ENCODE measurements at regions not wholly inside any gene's neighbourhood (a gene's known extent, or its start where the extent isn't known, plus 50 kb on each side); places are given as distances from the start of the nearest gene placed in this dataset.
"Not testable (repeated sequence)": the region's sequence is repeated elsewhere in the genome, so short reads cannot be mapped to it uniquely, and the experiment has no call there.

DNA sequence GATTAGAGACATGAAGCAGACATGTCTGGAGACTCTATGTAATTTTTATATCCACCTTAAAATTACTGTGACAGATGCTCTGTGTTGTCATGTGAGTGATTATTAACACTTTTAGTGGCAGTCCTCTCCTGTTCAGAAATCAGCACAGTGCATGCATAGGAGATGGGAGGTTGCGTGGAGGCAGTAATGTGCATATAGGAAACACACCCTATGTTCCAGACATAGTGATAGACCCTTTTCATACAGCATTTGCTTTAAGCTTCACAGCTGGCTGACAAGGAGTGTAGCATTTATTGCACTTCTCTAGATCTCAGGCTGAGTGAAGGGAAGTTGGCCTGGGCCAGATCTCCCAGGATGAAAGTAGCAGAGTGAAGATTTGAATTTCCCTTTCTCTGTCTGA, 102.3 kb upstream of the SYN3 start:
- Mint-ChIP-seq H3K4me3 (no peak overlapping the region), H3K27ac (no peak overlapping the region), H3K4me1 (ENCODE audit: unreplicated experiment) (no peaks in the 10 kb centered on the region), H3K36me3 (no peaks in the 10 kb centered on the region), H3K27me3 (peaks cover 5% of the 10 kb centered on the region), H3K9me3 (peaks cover 5% of the 10 kb centered on the region)
- TF ChIP-seq CTCF (conservative IDR thresholded peaks at IDR 0.05), result no peak
- DNase-seq (ENCODE audit: extremely low spot score, unreplicated experiment), result no peak

GRCh38 chr22:33154967-33155366, 96.8 kb upstream of the SYN3 start:
- not testable (repeated sequence) for H3K4me3 Mint-ChIP-seq; H3K27ac Mint-ChIP-seq; DNase-seq (ENCODE audit: extremely low spot score, unreplicated experiment); H3K9me3 Mint-ChIP-seq; H3K4me1 Mint-ChIP-seq (ENCODE audit: unreplicated experiment); H3K36me3 Mint-ChIP-seq; H3K27me3 Mint-ChIP-seq

DNA sequence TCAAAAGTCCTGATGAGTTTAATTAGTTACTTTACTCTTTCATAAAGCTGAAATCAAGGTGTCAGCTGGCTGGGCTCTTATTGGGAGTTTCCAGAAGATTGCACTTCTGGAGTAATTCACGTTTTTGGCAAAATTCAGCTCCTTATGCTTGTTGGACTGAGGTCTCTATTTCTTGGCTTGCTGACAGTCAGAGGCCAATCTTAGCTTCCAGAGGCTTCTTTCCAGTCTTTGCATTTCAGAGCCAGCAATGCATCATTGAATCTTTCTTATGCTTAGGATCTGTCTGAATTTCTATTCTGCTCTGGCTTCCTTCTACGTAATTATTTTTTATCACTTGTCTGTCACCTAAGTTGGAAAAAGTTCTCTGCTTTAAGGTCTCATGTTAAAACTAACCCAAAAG, 91.4 kb upstream of the SYN3 start:
- no peak for TF ChIP-seq CTCF (conservative IDR thresholded peaks at IDR 0.05)
- no peak for DNase-seq (ENCODE audit: extremely low spot score, unreplicated experiment)
- no peak overlapping the region for H3K27ac Mint-ChIP-seq

GRCh38 chr22:33144721-33145120, 86.5 kb upstream of the SYN3 start:
- no peak for DNase-seq (ENCODE audit: extremely low spot score, unreplicated experiment)
- Mint-ChIP-seq H3K27ac (no peak overlapping the region), H3K27me3 (peaks cover 7% of the 10 kb centered on the region), H3K4me3 (no peak overlapping the region), H3K9me3 (no peaks in the 10 kb centered on the region), H3K4me1 (ENCODE audit: unreplicated experiment) (no peaks in the 10 kb centered on the region), H3K36me3 (no peaks in the 10 kb centered on the region)
- TF ChIP-seq CTCF (conservative IDR thresholded peaks at IDR 0.05), result no peak

More for the DNA sequence above, 91.4 kb upstream of the SYN3 start:
- Mint-ChIP-seq H3K4me1 (ENCODE audit: unreplicated experiment) (no peaks in the 10 kb centered on the region), H3K4me3 (no peak overlapping the region), H3K36me3 (no peaks in the 10 kb centered on the region), H3K27me3 (peaks cover 3% of the 10 kb centered on the region), H3K9me3 (no peaks in the 10 kb centered on the region)

- no peak for DNase-seq (ENCODE audit: extremely low spot score, unreplicated experiment)
These were observed 84.3 kb upstream of the SYN3 start for GRCh38 chr22:33142282-33143055.

More at GRCh38 chr22:33142282-33143055, 84.3 kb upstream of the SYN3 start:
- Mint-ChIP-seq H3K36me3 (no peaks in the 10 kb centered on the region), H3K4me3 (no peak overlapping the region), H3K9me3 (no peaks in the 10 kb centered on the region), H3K27ac (no peak overlapping the region), H3K27me3 (peaks cover 12% of the 10 kb centered on the region), H3K4me1 (ENCODE audit: unreplicated experiment) (no peaks in the 10 kb centered on the region)
- TF ChIP-seq CTCF (conservative IDR thresholded peaks at IDR 0.05), result no peak

Measured in type B pancreatic cell (in vitro differentiated cells).